ENCODE measurements at regions not wholly inside any gene's neighbourhood (a gene's known extent, or its start where the extent isn't known, plus 50 kb on each side); places are given as distances from the start of the nearest gene placed in this dataset.

- TF ChIP-seq SETDB1 (IDR thresholded peaks at IDR 0.05; ENCODE audit: insufficient read length, low read length) (peak; percentile 62), ZBTB6 (tag by site-specific recombination; IDR thresholded peaks at IDR 0.05) (no peak), ZNF10 (tag by site-specific recombination; IDR thresholded peaks at IDR 0.05) (no peak), ZNF510 (tag by site-specific recombination; IDR thresholded peaks at IDR 0.05; ENCODE audit: insufficient replicate concordance) (no peak), INSM2 (tag by site-specific recombination; IDR thresholded peaks at IDR 0.05) (no peak), ZNF449 (tag by site-specific recombination; IDR thresholded peaks at IDR 0.05) (no peak), ZNF529 (tag by site-specific recombination; IDR thresholded peaks at IDR 0.05; ENCODE audit: insufficient replicate concordance) (peak; percentile 51), ZNF837 (tag by site-specific recombination; IDR thresholded peaks at IDR 0.05) (no peak), ZBTB21 (tag by site-specific recombination; IDR thresholded peaks at IDR 0.05) (no peak), KLF10 (tag by site-specific recombination; IDR thresholded peaks at IDR 0.05) (no peak), ZNF777 (tag by site-specific recombination; IDR thresholded peaks at IDR 0.05; ENCODE audit: borderline replicate concordance) (no peak), ZNF830 (tag by site-specific recombination; IDR thresholded peaks at IDR 0.05; ENCODE audit: low read depth) (no peak), ZNF426 (tag by site-specific recombination; IDR thresholded peaks at IDR 0.05) (no peak), ZNF24 (tag by site-specific recombination; IDR thresholded peaks at IDR 0.05) (no peak)
- Histone ChIP-seq H3K36me3 (ENCODE audit: control insufficient read depth in 2 of 2, insufficient read depth in 1 of 2, low read length in 2 of 2) (no peaks in the 10 kb centered on the region), H3K4me3 (ENCODE audit: low read depth, low read length) (no peak overlapping the region), H3K9me3 (ENCODE audit: control insufficient read depth, insufficient read depth, low read depth, low read length) (no peaks in the 10 kb centered on the region), H3K27ac (ENCODE audit: extremely low read depth, low read depth, low read length) (no peak overlapping the region), H3K4me1 (ENCODE audit: control insufficient read depth, insufficient read depth, low read length) (no peaks in the 10 kb centered on the region)
- ChIA-PET POLR2A (interaction anchor here (0.6 kb wide), 1 partner anchor 1595 kb away, joined by 4 read pairs; the partner anchor contains the start of gene KIF27), CTCF (interaction anchor here (0.7 kb wide), 1 partner anchor 751 kb away, joined by 3 read pairs; no protein-coding TSS in a partner anchor)
These were observed 337.3 kb downstream of the SPATA31D1 start for GRCh38 chr9:82325907-82326306.

GRCh38 chr9:82327641-82328040 is 339.1 kb downstream of the SPATA31D1 start:
- Histone ChIP-seq H3K36me3 (ENCODE audit: control insufficient read depth in 2 of 2, insufficient read depth in 1 of 2, low read length in 2 of 2) (no peaks in the 10 kb centered on the region), H3K4me1 (ENCODE audit: control insufficient read depth, insufficient read depth, low read length) (peaks cover 6% of the 10 kb centered on the region), H3K4me3 (ENCODE audit: low read depth, low read length) (no peak overlapping the region), H3K27ac (ENCODE audit: extremely low read depth, low read depth, low read length) (no peak overlapping the region), H3K9me3 (ENCODE audit: control insufficient read depth, insufficient read depth, low read depth, low read length) (no peaks in the 10 kb centered on the region)
- ChIA-PET POLR2A (no interaction called here), CTCF (no interaction called here)
- TF ChIP-seq WT1 (tag by site-specific recombination; IDR thresholded peaks at IDR 0.05) (no peak), ZNF223 (tag by site-specific recombination; IDR thresholded peaks at IDR 0.05) (no peak), GFI1B (tag by site-specific recombination; IDR thresholded peaks at IDR 0.05) (no peak), BCL11B (tag by site-specific recombination; IDR thresholded peaks at IDR 0.05; ENCODE audit: low read depth) (no peak), ZNF132 (tag by site-specific recombination; IDR thresholded peaks at IDR 0.05; ENCODE audit: borderline replicate concordance) (no peak), RBAK (tag by site-specific recombination; IDR thresholded peaks at IDR 0.05) (no peak), ZNF311 (tag by site-specific recombination; IDR thresholded peaks at IDR 0.05; ENCODE audit: borderline replicate concordance) (no peak)
